Neuronal stem cell (in vitro differentiated cells): ENCODE measurements at regions not wholly inside any gene's neighbourhood (a gene's known extent, or its start where the extent isn't known, plus 50 kb on each side); places are given as distances from the start of the nearest gene placed in this dataset.
"Not testable (repeated sequence)": the region's sequence is repeated elsewhere in the genome, so short reads cannot be mapped to it uniquely, and the experiment has no call there.

Experiments
- DNase-seq: peaks from one replicate; pipeline ENCODE4 v3.0.0-alpha.2; 2013; ENCODE audit warnings: low spot score
- H2AFZ ChIP-seq: one replicate; pipeline ENCODE4 v1.6.1; 2013; ENCODE audit warnings: mild to moderate bottlenecking, low read length, inconsistent platforms
- H2AK5ac ChIP-seq: 2 replicates; pipeline ENCODE4 v1.6.1; 2013; ENCODE audit warnings: low read depth, mild to moderate bottlenecking, inconsistent platforms, low read length, moderate library complexity, mixed read lengths
- H2BK120ac ChIP-seq: 2 replicates; pipeline ENCODE4 v1.6.1; 2013; ENCODE audit warnings: low read depth, mild to moderate bottlenecking, inconsistent platforms, low read length, moderate library complexity, mixed read lengths
- H2BK12ac ChIP-seq: one replicate; pipeline ENCODE4 v1.6.1; 2013; ENCODE audit warnings: low read length, inconsistent platforms
- H2BK15ac ChIP-seq: 2 replicates; pipeline ENCODE4 v1.6.1; 2013; ENCODE audit warnings: mild to moderate bottlenecking, low read length, inconsistent platforms, mixed read lengths
- H2BK5ac ChIP-seq: one replicate; pipeline ENCODE4 v1.6.1; 2013; ENCODE audit warnings: inconsistent platforms, mild to moderate bottlenecking, low read length, moderate library complexity
- H3K14ac ChIP-seq: one replicate; pipeline ENCODE4 v1.6.1; 2013; ENCODE audit warnings: low read length, inconsistent platforms
- H3K18ac ChIP-seq: 2 replicates; pipeline ENCODE4 v1.6.1; 2013; ENCODE audit warnings: low read length, inconsistent platforms
- H3K23ac ChIP-seq: 2 replicates; pipeline ENCODE4 v1.6.1; 2013; ENCODE audit warnings: low read depth, mild to moderate bottlenecking, mixed read lengths, low read length, inconsistent platforms; ENCODE audit not compliant: poor library complexity
- H3K27ac ChIP-seq: replicated peaks from 3 replicates; pipeline ENCODE4 v1.5.1; 2013; ENCODE audit warnings: low read length, inconsistent platforms
- H3K27me3 ChIP-seq, 3 experiments: 2 replicates each; pipeline ENCODE4 v1.6.1; 2013; ENCODE audit warnings: low read length in 3 of 3, mild to moderate bottlenecking in 2 of 3, inconsistent platforms in 1 of 3, low read depth in 1 of 3, mixed read lengths in 1 of 3, moderate library complexity in 1 of 3; ENCODE audit not compliant: control insufficient read depth in 3 of 3, insufficient read depth in 3 of 3
- H3K36me3 ChIP-seq, 2 donors: replicated peaks in 1 of 2; 2 replicates each; pipeline ENCODE4 v1.6.1; 2013; ENCODE audit warnings: low read length in 2 of 2; ENCODE audit not compliant: control insufficient read depth in 2 of 2, insufficient read depth in 2 of 2
- H3K4ac ChIP-seq: 2 replicates; pipeline ENCODE4 v1.6.1; 2013; ENCODE audit warnings: inconsistent platforms, mild to moderate bottlenecking, low read length, moderate library complexity
- H3K4me1 ChIP-seq, 2 donors: 1 replicate in 1 of 2; 2 replicates in 1 of 2; pipeline ENCODE4 v1.6.1; 2013; ENCODE audit warnings: low read length in 2 of 2, low read depth in 1 of 2; ENCODE audit not compliant: control insufficient read depth in 2 of 2, insufficient read depth in 1 of 2
- H3K4me2 ChIP-seq: one replicate; pipeline ENCODE4 v1.6.1; 2013; ENCODE audit warnings: mild to moderate bottlenecking, low read length, inconsistent platforms; ENCODE audit not compliant: insufficient read depth, poor library complexity, severe bottlenecking
- H3K4me3 ChIP-seq, 2 donors: 2 replicates each; pipeline ENCODE4 v1.5.1; 2013; ENCODE audit warnings: low read length in 2 of 2, mild to moderate bottlenecking in 2 of 2, inconsistent platforms in 1 of 2, moderate library complexity in 1 of 2
- H3K79me1 ChIP-seq: one replicate; pipeline ENCODE4 v1.6.1; 2013; ENCODE audit warnings: low read depth, mild to moderate bottlenecking, inconsistent platforms, low read length, moderate library complexity
- H3K9ac ChIP-seq: one replicate; pipeline ENCODE4 v1.6.1; 2013; ENCODE audit warnings: mild to moderate bottlenecking, low read depth, low read length, inconsistent platforms; ENCODE audit not compliant: poor library complexity
- H3K9me3 ChIP-seq, 2 donors: replicated peaks in 1 of 2; 2 replicates each; pipeline versions ENCODE3 to v1.6.1; 2013; ENCODE audit warnings: low read length in 2 of 2, mild to moderate bottlenecking in 2 of 2, inconsistent platforms in 1 of 2, low read depth in 1 of 2, mixed read lengths in 1 of 2, moderate library complexity in 1 of 2; ENCODE audit not compliant: control insufficient read depth in 2 of 2, insufficient read depth in 1 of 2
- H4K8ac ChIP-seq: one replicate; pipeline ENCODE4 v1.6.1; 2013; ENCODE audit warnings: low read depth, mild to moderate bottlenecking, inconsistent platforms, low read length, moderate library complexity
- H4K91ac ChIP-seq: one replicate; pipeline ENCODE4 v1.6.1; 2013; ENCODE audit warnings: low read length, low read depth, mild to moderate bottlenecking, inconsistent platforms; ENCODE audit not compliant: poor library complexity
- WGBS, 2 donors: extraction: QIAGEN DNeasy Blood & Tissue Kit; methylation state at CpG; one replicate each; pipeline ENCODE4 v1.1.7; 2013; ENCODE audit warnings: missing lambda C conversion rate in 2 of 2, mixed read lengths in 1 of 2; ENCODE audit not compliant: insufficient read length in 2 of 2, insufficient replicate concordance in 1 of 2; ENCODE audit errors: extremely low coverage in 2 of 2; 5-methylcytosine and 5-hydroxymethylcytosine counted together

- H3K27me3 ChIP-seq, H2BK15ac ChIP-seq, H2AK5ac ChIP-seq, H3K18ac ChIP-seq, H2AFZ ChIP-seq, H3K4ac ChIP-seq, H4K8ac ChIP-seq, H3K79me1 ChIP-seq, H2BK120ac ChIP-seq, H2BK5ac ChIP-seq, H3K4me2 ChIP-seq, H3K4me1 ChIP-seq, H3K4me3 ChIP-seq, H3K9ac ChIP-seq, H3K23ac ChIP-seq, H3K27ac ChIP-seq, H3K14ac ChIP-seq, H2BK12ac ChIP-seq, H3K9me3 ChIP-seq, H3K36me3 ChIP-seq, DNase-seq, H4K91ac ChIP-seq: not testable (repeated sequence)
- no CpG with 5 or more reads among the region's 13 CpGs for WGBS, 2 donors
Measured at GRCh38 chr7:149949863-149950577, 76.3 kb downstream of the ATP6V0E2 start.

- not testable (repeated sequence) for H3K18ac ChIP-seq, H3K27me3 ChIP-seq, H3K9ac ChIP-seq, H2BK5ac ChIP-seq, H4K91ac ChIP-seq, H3K79me1 ChIP-seq, H2BK120ac ChIP-seq, H3K14ac ChIP-seq, H3K4ac ChIP-seq, H2BK15ac ChIP-seq, H3K36me3 ChIP-seq, H3K27ac ChIP-seq, H2BK12ac ChIP-seq, H4K8ac ChIP-seq, H3K4me3 ChIP-seq, H3K4me1 ChIP-seq, H2AFZ ChIP-seq, H2AK5ac ChIP-seq, H3K4me2 ChIP-seq, H3K23ac ChIP-seq, DNase-seq, H3K9me3 ChIP-seq
- no CpG with 5 or more reads among the region's 4 CpGs for WGBS, 2 donors
Measured at GRCh38 chr7:149950578-149950924, 76.8 kb downstream of the ATP6V0E2 start.

GRCh38 chr7:149951579-149951978 lies 77.8 kb downstream of the ATP6V0E2 start:
- H4K91ac ChIP-seq, H2BK12ac ChIP-seq, H3K23ac ChIP-seq, H3K27ac ChIP-seq, H3K14ac ChIP-seq, H3K9me3 ChIP-seq, H3K4ac ChIP-seq, H2BK120ac ChIP-seq, H2BK5ac ChIP-seq, H2AFZ ChIP-seq, DNase-seq, H3K18ac ChIP-seq, H3K4me1 ChIP-seq, H3K4me3 ChIP-seq, H3K9ac ChIP-seq, H3K79me1 ChIP-seq, H3K4me2 ChIP-seq, H3K27me3 ChIP-seq, H2BK15ac ChIP-seq, H2AK5ac ChIP-seq, H3K36me3 ChIP-seq, H4K8ac ChIP-seq: not testable (repeated sequence)
- no CpG with 5 or more reads among the region's 2 CpGs for whole genome bisulfite sequencing, 2 donors

GRCh38 chr7:149958880-149959279 lies 85.1 kb downstream of the ATP6V0E2 start:
- H3K4ac ChIP-seq, H2BK120ac ChIP-seq, H4K8ac ChIP-seq, H3K4me1 ChIP-seq, H2BK12ac ChIP-seq, H3K9ac ChIP-seq, H3K79me1 ChIP-seq, H3K9me3 ChIP-seq, H2BK15ac ChIP-seq, H3K14ac ChIP-seq, H3K27ac ChIP-seq, H4K91ac ChIP-seq, H3K27me3 ChIP-seq, H3K36me3 ChIP-seq, H2BK5ac ChIP-seq, H3K4me2 ChIP-seq, H3K18ac ChIP-seq, H2AFZ ChIP-seq, H2AK5ac ChIP-seq, H3K4me3 ChIP-seq, H3K23ac ChIP-seq, DNase-seq: not testable (repeated sequence)
- WGBS, 2 donors: no CpG with 5 or more reads among the region's 2 CpGs
